GM23338 (cell line): ENCODE measurements at regions not wholly inside any gene's neighbourhood (a gene's known extent, or its start where the extent isn't known, plus 50 kb on each side); places are given as distances from the start of the nearest gene placed in this dataset.

Source experiments
- ATAC-seq: fragments of 200-7000 bp; cut with Tn5 transposase; 3 replicates; pipeline ENCODE4 v1.9.1; 2020
- DNase-seq: peaks from one replicate; pipeline ENCODE4 v3.0.0-alpha.2; 2015; ENCODE audit warnings: low spot score
- H2AFZ ChIP-seq: fragments of 200-600 bp; sonication (generic); 2 replicates; pipeline ENCODE4 v1.8.0; 2016; ENCODE audit warnings: antibody characterized with exemption, mild to moderate bottlenecking, moderate library complexity
- H3F3A ChIP-seq: fragments of 200-600 bp; sonication (generic); replicated peaks from 2 replicates; pipeline ENCODE4 v1.8.0; 2017; ENCODE audit warnings: antibody characterized with exemption, mixed run types, low read depth
- H3K27ac ChIP-seq: fragments of 200-600 bp; sonication (generic); 2 replicates; pipeline ENCODE4 v1.6.1; 2016; ENCODE audit warnings: low read depth
- H3K27me3 ChIP-seq: fragments of 200-600 bp; sonication (generic); 2 replicates; pipeline ENCODE4 v1.8.0; 2016; ENCODE audit warnings: mild to moderate bottlenecking, mixed run types, moderate library complexity; ENCODE audit not compliant: insufficient read depth
- H3K36me3 ChIP-seq: fragments of 200-600 bp; sonication (generic); 2 replicates; pipeline ENCODE4 v1.8.0; 2016; ENCODE audit warnings: mild to moderate bottlenecking; ENCODE audit not compliant: insufficient read depth
- H3K4me1 ChIP-seq: fragments of 200-600 bp; sonication (generic); 2 replicates; pipeline ENCODE4 v1.8.0; 2016; ENCODE audit warnings: mild to moderate bottlenecking, moderate library complexity; ENCODE audit not compliant: insufficient read depth
- H3K4me2 ChIP-seq: fragments of 200-600 bp; sonication (generic); 2 replicates; pipeline ENCODE4 v1.7.1; 2017; ENCODE audit warnings: mixed run types
- H3K4me3 ChIP-seq: fragments of 200-600 bp; sonication (generic); 2 replicates; pipeline ENCODE4 v1.6.1; 2016; ENCODE audit warnings: mixed run types
- H3K79me2 ChIP-seq: fragments of 200-600 bp; sonication (generic); replicated peaks from 2 replicates; pipeline ENCODE4 v1.8.0; 2017; ENCODE audit warnings: mild to moderate bottlenecking; ENCODE audit not compliant: insufficient read depth
- H3K9me2 ChIP-seq: fragments of 200-600 bp; sonication (generic); 2 replicates; pipeline ENCODE4 v1.8.0; 2017; ENCODE audit not compliant: insufficient read depth
- H4K20me1 ChIP-seq: fragments of 200-600 bp; sonication (generic); replicated peaks from 2 replicates; pipeline ENCODE4 v1.8.0; 2017; ENCODE audit warnings: mild to moderate bottlenecking; ENCODE audit not compliant: insufficient read depth
- H3K27ac Mint-ChIP-seq: 2 replicates; pipeline ENCODE4 v1.8.0; 2020; ENCODE audit warnings: inconsistent platforms, mild to moderate bottlenecking, moderate library complexity, mixed read lengths
- H3K27me3 Mint-ChIP-seq: 3 replicates; pipeline ENCODE4 v1.8.0; 2022; ENCODE audit warnings: low read depth, mild to moderate bottlenecking, moderate library complexity, mixed read lengths, inconsistent platforms; ENCODE audit not compliant: insufficient read depth, poor library complexity
- H3K36me3 Mint-ChIP-seq: 3 replicates; pipeline ENCODE4 v1.8.0; 2021; ENCODE audit warnings: low read depth, mild to moderate bottlenecking, inconsistent platforms, moderate library complexity, mixed read lengths
- H3K4me1 Mint-ChIP-seq: 3 replicates; pipeline ENCODE4 v1.8.0; 2020; ENCODE audit warnings: mild to moderate bottlenecking, inconsistent platforms, mixed read lengths
- H3K4me3 Mint-ChIP-seq: 3 replicates; pipeline ENCODE4 v1.8.0; 2021; ENCODE audit warnings: moderate library complexity, mild to moderate bottlenecking, inconsistent platforms, mixed read lengths
- H3K9me3 Mint-ChIP-seq: 3 replicates; pipeline ENCODE4 v1.8.0; 2020; ENCODE audit warnings: moderate library complexity, mild to moderate bottlenecking, inconsistent platforms, mixed read lengths
- CREB1 ChIP-seq: fragments of 250-450 bp; sonication (Bioruptor Pico); IDR thresholded peaks from 2 replicates; pipeline ENCODE4 v1.5.0; 2020; ENCODE audit warnings: low read depth, mild to moderate bottlenecking, moderate library complexity
- EZH2 ChIP-seq: fragments of 200-600 bp; sonication (generic); IDR thresholded peaks from one replicate; pipeline ENCODE4 v1.8.0; 2017; ENCODE audit warnings: antibody characterized with exemption, mild to moderate bottlenecking, low read depth; ENCODE audit not compliant: unreplicated experiment
- EZH2phosphoT487 ChIP-seq: fragments of 200-600 bp; sonication (generic); IDR thresholded peaks from one replicate; pipeline ENCODE4 v1.8.1; 2018; ENCODE audit warnings: antibody characterized with exemption; ENCODE audit not compliant: unreplicated experiment
- JUNB ChIP-seq: IDR thresholded peaks from one replicate; pipeline ENCODE4 v1.6.1; 2016; ENCODE audit warnings: antibody characterized with exemption; ENCODE audit not compliant: unreplicated experiment
- NANOG ChIP-seq: IDR thresholded peaks from 2 replicates; pipeline ENCODE4 v1.6.1; 2016; ENCODE audit warnings: antibody characterized with exemption, borderline replicate concordance
- POLR2AphosphoS5 ChIP-seq: IDR thresholded peaks from 2 replicates; pipeline ENCODE4 v1.6.1; 2016; ENCODE audit warnings: antibody characterized with exemption, low read depth
- STAT1 ChIP-seq: IDR thresholded peaks from one replicate; pipeline ENCODE4 v1.6.1; 2016; ENCODE audit warnings: antibody characterized with exemption; ENCODE audit not compliant: unreplicated experiment
- ZNF114 ChIP-seq: fragments of 250-450 bp; sonication (Bioruptor Pico); IDR thresholded peaks from 2 replicates; pipeline ENCODE4 v1.5.0; 2020; ENCODE audit warnings: mild to moderate bottlenecking, moderate library complexity
- ZNF331 ChIP-seq: fragments of 250-450 bp; sonication (Bioruptor Pico); IDR thresholded peaks from 2 replicates; pipeline ENCODE4 v1.5.0; 2020; ENCODE audit warnings: low read depth, mild to moderate bottlenecking, moderate library complexity
- TF ChIP-seq, protein P1 (sequence below): IDR thresholded peaks from 2 replicates; pipeline ENCODE4 v1.6.1; 2016; ENCODE audit warnings: antibody characterized with exemption
- TF ChIP-seq, protein P2 (sequence below): IDR thresholded peaks from one replicate; pipeline ENCODE4 v1.6.1; 2018; ENCODE audit warnings: antibody characterized with exemption; ENCODE audit not compliant: unreplicated experiment
- TF ChIP-seq, protein P3 (sequence below): fragments of 250-450 bp; sonication (Bioruptor Pico); IDR thresholded peaks from 2 replicates; pipeline ENCODE4 v1.5.0; 2020; ENCODE audit warnings: mild to moderate bottlenecking, moderate library complexity
- TF ChIP-seq, protein P4 (sequence below), 2 experiments: fragments of 200-600 bp in 1 of 2; sonication (generic) in 1 of 2; conservative IDR thresholded peaks; 2 replicates each; pipeline versions ENCODE4 v1.5.1 to v1.6.1; 2016 to 2017; ENCODE audit warnings: antibody characterized with exemption in 2 of 2, low read depth in 2 of 2, mild to moderate bottlenecking in 2 of 2, moderate library complexity in 1 of 2

DNA sequence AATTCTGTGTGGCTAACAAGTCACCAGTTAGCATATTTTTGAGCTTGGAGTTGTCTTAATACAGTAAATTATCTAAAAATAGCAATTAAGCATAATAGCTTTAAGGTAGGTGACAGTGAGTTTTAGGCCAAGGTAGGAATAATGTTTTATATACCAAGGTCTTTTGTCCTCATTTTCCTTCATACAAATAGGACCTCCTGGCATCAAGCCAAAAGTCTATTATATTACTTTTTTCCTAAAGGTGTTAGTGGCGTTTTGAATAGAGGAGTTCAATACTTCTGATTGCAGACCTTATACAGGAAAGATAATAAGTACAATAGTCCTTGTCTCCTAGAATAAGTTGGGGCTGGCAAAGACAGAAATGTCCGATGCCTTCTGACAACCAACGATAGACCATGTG, 2277.7 kb downstream of the TP53TG3F start:
- Histone ChIP-seq H4K20me1 (no peaks in the 10 kb centered on the region), H3K9me2 (no peaks in the 10 kb centered on the region), H3K36me3 (no peaks in the 10 kb centered on the region), H3K79me2 (no peaks in the 10 kb centered on the region), H3K4me2 (no peak overlapping the region), H3K4me3 (no peak overlapping the region), H3K4me1 (no peaks in the 10 kb centered on the region), H3K27ac (no peak overlapping the region), H3K27me3 (no peaks in the 10 kb centered on the region), H2AFZ (no peak overlapping the region), H3F3A (no peaks in the 10 kb centered on the region)
- Mint-ChIP-seq H3K9me3 (peaks cover 94% of the 10 kb centered on the region), H3K4me3 (no peak overlapping the region), H3K36me3 (peaks cover 56% of the 10 kb centered on the region), H3K4me1 (no peaks in the 10 kb centered on the region), H3K27me3 (peaks cover 8% of the 10 kb centered on the region), H3K27ac (no peak overlapping the region)
- ATAC-seq: no peak
- no peak for DNase-seq
- TF ChIP-seq, protein P1, sequence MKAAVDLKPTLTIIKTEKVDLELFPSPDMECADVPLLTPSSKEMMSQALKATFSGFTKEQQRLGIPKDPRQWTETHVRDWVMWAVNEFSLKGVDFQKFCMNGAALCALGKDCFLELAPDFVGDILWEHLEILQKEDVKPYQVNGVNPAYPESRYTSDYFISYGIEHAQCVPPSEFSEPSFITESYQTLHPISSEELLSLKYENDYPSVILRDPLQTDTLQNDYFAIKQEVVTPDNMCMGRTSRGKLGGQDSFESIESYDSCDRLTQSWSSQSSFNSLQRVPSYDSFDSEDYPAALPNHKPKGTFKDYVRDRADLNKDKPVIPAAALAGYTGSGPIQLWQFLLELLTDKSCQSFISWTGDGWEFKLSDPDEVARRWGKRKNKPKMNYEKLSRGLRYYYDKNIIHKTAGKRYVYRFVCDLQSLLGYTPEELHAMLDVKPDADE: no peak
- TF ChIP-seq ZNF331 (CRISPR knock-in tag) (no peak), JUNB (no peak), NANOG (no peak), STAT1 (no peak), EZH2 (no peak), ZNF114 (CRISPR knock-in tag) (no peak), CREB1 (CRISPR knock-in tag) (no peak), EZH2phosphoT487 (no peak), POLR2AphosphoS5 (no peak)
- TF ChIP-seq, protein P2, sequence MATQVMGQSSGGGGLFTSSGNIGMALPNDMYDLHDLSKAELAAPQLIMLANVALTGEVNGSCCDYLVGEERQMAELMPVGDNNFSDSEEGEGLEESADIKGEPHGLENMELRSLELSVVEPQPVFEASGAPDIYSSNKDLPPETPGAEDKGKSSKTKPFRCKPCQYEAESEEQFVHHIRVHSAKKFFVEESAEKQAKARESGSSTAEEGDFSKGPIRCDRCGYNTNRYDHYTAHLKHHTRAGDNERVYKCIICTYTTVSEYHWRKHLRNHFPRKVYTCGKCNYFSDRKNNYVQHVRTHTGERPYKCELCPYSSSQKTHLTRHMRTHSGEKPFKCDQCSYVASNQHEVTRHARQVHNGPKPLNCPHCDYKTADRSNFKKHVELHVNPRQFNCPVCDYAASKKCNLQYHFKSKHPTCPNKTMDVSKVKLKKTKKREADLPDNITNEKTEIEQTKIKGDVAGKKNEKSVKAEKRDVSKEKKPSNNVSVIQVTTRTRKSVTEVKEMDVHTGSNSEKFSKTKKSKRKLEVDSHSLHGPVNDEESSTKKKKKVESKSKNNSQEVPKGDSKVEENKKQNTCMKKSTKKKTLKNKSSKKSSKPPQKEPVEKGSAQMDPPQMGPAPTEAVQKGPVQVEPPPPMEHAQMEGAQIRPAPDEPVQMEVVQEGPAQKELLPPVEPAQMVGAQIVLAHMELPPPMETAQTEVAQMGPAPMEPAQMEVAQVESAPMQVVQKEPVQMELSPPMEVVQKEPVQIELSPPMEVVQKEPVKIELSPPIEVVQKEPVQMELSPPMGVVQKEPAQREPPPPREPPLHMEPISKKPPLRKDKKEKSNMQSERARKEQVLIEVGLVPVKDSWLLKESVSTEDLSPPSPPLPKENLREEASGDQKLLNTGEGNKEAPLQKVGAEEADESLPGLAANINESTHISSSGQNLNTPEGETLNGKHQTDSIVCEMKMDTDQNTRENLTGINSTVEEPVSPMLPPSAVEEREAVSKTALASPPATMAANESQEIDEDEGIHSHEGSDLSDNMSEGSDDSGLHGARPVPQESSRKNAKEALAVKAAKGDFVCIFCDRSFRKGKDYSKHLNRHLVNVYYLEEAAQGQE: no peak
- TF ChIP-seq, protein P3, sequence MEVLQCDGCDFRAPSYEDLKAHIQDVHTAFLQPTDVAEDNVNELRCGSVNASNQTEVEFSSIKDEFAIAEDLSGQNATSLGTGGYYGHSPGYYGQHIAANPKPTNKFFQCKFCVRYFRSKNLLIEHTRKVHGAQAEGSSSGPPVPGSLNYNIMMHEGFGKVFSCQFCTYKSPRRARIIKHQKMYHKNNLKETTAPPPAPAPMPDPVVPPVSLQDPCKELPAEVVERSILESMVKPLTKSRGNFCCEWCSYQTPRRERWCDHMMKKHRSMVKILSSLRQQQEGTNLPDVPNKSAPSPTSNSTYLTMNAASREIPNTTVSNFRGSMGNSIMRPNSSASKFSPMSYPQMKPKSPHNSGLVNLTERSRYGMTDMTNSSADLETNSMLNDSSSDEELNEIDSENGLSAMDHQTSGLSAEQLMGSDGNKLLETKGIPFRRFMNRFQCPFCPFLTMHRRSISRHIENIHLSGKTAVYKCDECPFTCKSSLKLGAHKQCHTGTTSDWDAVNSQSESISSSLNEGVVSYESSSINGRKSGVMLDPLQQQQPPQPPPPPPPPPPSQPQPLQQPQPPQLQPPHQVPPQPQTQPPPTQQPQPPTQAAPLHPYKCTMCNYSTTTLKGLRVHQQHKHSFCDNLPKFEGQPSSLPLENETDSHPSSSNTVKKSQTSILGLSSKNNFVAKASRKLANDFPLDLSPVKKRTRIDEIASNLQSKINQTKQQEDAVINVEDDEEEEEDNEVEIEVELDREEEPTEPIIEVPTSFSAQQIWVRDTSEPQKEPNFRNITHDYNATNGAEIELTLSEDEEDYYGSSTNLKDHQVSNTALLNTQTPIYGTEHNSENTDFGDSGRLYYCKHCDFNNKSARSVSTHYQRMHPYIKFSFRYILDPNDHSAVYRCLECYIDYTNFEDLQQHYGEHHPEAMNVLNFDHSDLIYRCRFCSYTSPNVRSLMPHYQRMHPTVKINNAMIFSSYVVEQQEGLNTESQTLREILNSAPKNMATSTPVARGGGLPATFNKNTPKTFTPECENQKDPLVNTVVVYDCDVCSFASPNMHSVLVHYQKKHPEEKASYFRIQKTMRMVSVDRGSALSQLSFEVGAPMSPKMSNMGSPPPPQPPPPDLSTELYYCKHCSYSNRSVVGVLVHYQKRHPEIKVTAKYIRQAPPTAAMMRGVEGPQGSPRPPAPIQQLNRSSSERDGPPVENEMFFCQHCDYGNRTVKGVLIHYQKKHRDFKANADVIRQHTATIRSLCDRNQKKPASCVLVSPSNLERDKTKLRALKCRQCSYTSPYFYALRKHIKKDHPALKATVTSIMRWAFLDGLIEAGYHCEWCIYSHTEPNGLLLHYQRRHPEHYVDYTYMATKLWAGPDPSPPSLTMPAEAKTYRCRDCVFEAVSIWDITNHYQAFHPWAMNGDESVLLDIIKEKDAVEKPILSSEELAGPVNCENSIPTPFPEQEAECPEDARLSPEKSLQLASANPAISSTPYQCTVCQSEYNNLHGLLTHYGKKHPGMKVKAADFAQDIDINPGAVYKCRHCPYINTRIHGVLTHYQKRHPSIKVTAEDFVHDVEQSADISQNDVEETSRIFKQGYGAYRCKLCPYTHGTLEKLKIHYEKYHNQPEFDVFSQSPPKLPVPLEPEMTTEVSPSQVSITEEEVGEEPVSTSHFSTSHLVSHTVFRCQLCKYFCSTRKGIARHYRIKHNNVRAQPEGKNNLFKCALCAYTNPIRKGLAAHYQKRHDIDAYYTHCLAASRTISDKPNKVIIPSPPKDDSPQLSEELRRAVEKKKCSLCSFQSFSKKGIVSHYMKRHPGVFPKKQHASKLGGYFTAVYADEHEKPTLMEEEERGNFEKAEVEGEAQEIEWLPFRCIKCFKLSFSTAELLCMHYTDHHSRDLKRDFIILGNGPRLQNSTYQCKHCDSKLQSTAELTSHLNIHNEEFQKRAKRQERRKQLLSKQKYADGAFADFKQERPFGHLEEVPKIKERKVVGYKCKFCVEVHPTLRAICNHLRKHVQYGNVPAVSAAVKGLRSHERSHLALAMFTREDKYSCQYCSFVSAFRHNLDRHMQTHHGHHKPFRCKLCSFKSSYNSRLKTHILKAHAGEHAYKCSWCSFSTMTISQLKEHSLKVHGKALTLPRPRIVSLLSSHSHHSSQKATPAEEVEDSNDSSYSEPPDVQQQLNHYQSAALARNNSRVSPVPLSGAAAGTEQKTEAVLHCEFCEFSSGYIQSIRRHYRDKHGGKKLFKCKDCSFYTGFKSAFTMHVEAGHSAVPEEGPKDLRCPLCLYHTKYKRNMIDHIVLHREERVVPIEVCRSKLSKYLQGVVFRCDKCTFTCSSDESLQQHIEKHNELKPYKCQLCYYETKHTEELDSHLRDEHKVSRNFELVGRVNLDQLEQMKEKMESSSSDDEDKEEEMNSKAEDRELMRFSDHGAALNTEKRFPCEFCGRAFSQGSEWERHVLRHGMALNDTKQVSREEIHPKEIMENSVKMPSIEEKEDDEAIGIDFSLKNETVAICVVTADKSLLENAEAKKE (CRISPR knock-in tag): no peak
- TF ChIP-seq, protein P4, sequence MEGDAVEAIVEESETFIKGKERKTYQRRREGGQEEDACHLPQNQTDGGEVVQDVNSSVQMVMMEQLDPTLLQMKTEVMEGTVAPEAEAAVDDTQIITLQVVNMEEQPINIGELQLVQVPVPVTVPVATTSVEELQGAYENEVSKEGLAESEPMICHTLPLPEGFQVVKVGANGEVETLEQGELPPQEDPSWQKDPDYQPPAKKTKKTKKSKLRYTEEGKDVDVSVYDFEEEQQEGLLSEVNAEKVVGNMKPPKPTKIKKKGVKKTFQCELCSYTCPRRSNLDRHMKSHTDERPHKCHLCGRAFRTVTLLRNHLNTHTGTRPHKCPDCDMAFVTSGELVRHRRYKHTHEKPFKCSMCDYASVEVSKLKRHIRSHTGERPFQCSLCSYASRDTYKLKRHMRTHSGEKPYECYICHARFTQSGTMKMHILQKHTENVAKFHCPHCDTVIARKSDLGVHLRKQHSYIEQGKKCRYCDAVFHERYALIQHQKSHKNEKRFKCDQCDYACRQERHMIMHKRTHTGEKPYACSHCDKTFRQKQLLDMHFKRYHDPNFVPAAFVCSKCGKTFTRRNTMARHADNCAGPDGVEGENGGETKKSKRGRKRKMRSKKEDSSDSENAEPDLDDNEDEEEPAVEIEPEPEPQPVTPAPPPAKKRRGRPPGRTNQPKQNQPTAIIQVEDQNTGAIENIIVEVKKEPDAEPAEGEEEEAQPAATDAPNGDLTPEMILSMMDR (conservative IDR thresholded peaks at IDR 0.05; ENCODE audit: low read depth in 2 of 2): no peak
